ENCODE measurements at regions not wholly inside any gene's neighbourhood (a gene's known extent, or its start where the extent isn't known, plus 50 kb on each side); places are given as distances from the start of the nearest gene placed in this dataset.
A peak's percentile ranks its signal among the peaks of the same experiment; 100 is the strongest.

DNA sequence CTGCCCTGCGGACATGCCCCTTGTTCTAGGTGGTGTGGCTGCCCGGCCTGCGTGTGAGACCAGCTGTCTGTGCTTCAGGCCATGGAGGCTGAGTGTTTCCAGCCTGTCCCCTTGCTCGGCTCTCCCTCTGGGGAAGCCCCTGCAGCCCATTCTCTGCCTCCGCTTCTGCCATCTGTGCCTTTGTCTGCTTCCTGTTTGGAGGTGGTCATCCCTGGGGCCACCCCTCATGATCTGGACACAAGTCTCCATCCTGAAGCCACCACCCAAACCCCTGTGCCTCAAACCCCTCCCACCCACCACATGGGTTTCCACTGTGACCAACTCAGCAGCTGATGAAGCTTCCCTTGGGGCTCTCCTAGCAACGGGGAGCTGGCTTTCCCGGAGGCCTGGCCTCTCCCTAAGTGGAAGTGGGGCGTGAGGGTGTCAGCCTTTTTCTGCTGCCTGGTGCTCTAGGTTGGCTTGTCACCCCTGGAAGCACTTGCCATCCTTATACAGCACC is 184.9 kb downstream of the SEC14L1 start:
- Histone ChIP-seq H3K36me3 (ENCODE audit: low read depth) (peaks cover 35% of the 10 kb centered on the region), H3K4me1 (ENCODE audit: insufficient read depth, poor library complexity, severe bottlenecking) (peaks cover 46% of the 10 kb centered on the region), H3K4me3 (ENCODE audit: severe bottlenecking) (no peak overlapping the region), H3K27me3 (ENCODE audit: insufficient read depth, poor library complexity, severe bottlenecking) (no peaks in the 10 kb centered on the region), H3K27ac (ENCODE audit: poor library complexity, severe bottlenecking) (peak overlapping the region; percentile 98), H3K9me3 (ENCODE audit: severe bottlenecking) (no peaks in the 10 kb centered on the region)
- ATAC-seq (ENCODE audit: low read depth) (no peak), DNase-seq (ENCODE audit: low spot score) (peak; percentile 58)
- TF ChIP-seq, protein P1, sequence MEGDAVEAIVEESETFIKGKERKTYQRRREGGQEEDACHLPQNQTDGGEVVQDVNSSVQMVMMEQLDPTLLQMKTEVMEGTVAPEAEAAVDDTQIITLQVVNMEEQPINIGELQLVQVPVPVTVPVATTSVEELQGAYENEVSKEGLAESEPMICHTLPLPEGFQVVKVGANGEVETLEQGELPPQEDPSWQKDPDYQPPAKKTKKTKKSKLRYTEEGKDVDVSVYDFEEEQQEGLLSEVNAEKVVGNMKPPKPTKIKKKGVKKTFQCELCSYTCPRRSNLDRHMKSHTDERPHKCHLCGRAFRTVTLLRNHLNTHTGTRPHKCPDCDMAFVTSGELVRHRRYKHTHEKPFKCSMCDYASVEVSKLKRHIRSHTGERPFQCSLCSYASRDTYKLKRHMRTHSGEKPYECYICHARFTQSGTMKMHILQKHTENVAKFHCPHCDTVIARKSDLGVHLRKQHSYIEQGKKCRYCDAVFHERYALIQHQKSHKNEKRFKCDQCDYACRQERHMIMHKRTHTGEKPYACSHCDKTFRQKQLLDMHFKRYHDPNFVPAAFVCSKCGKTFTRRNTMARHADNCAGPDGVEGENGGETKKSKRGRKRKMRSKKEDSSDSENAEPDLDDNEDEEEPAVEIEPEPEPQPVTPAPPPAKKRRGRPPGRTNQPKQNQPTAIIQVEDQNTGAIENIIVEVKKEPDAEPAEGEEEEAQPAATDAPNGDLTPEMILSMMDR (IDR thresholded peaks at IDR 0.05; ENCODE audit: poor library complexity, severe bottlenecking): no peak

DNA sequence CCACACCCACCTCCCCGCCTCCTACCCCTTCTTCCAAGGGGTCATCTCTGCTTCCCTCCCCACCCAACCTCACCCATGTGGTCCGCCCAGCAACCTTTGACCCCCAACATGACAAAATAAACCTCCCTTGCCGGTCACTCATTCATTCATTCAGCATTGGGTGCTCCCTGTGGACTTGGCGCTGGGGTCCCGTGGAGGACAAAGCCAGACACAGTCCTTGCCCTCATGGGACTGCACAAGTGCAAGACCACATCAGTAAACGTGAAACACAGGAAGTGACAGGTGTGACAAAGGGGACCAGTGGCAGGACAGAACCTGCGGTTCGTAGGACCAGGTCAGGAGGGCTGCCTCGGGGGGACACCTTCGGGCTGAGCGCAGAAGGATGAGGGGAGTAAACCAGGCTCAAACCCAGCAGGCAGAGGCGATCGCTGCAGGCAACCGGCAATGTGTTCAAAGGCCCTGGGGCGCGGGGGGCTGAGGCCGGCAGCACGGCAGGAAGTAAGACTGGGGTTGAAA is 185.4 kb downstream of the SEC14L1 start:
- DNase-seq (ENCODE audit: low spot score) (peak; percentile 56), ATAC-seq (ENCODE audit: low read depth) (no peak)
- Histone ChIP-seq H3K27me3 (ENCODE audit: insufficient read depth, poor library complexity, severe bottlenecking) (no peaks in the 10 kb centered on the region), H3K4me3 (ENCODE audit: severe bottlenecking) (no peak overlapping the region), H3K36me3 (ENCODE audit: low read depth) (peaks cover 32% of the 10 kb centered on the region), H3K4me1 (ENCODE audit: insufficient read depth, poor library complexity, severe bottlenecking) (peaks cover 42% of the 10 kb centered on the region), H3K9me3 (ENCODE audit: severe bottlenecking) (no peaks in the 10 kb centered on the region), H3K27ac (ENCODE audit: poor library complexity, severe bottlenecking) (peak overlapping the region; percentile 98)
- TF ChIP-seq, protein P1 (IDR thresholded peaks at IDR 0.05; ENCODE audit: poor library complexity, severe bottlenecking): no peak

GRCh38 chr17:77326636-77327035 is 185.9 kb downstream of the SEC14L1 start:
- Histone ChIP-seq H3K4me1 (ENCODE audit: insufficient read depth, poor library complexity, severe bottlenecking) (peaks cover 42% of the 10 kb centered on the region), H3K4me3 (ENCODE audit: severe bottlenecking) (no peak overlapping the region), H3K9me3 (ENCODE audit: severe bottlenecking) (no peaks in the 10 kb centered on the region), H3K27ac (ENCODE audit: poor library complexity, severe bottlenecking) (peak overlapping the region; percentile 98), H3K27me3 (ENCODE audit: insufficient read depth, poor library complexity, severe bottlenecking) (no peaks in the 10 kb centered on the region), H3K36me3 (ENCODE audit: low read depth) (peaks cover 32% of the 10 kb centered on the region)
- TF ChIP-seq, protein P1 (IDR thresholded peaks at IDR 0.05; ENCODE audit: poor library complexity, severe bottlenecking): no peak
- DNase-seq (ENCODE audit: low spot score) (no peak), ATAC-seq (ENCODE audit: low read depth) (no peak)

GRCh38 chr17:77327181-77327565 is 186.4 kb downstream of the SEC14L1 start:
- no peaks in the 10 kb centered on the region for H3K9me3 ChIP-seq (ENCODE audit: severe bottlenecking)
- H3K27ac ChIP-seq (ENCODE audit: poor library complexity, severe bottlenecking): no peak overlapping the region
- no peak for ATAC-seq (ENCODE audit: low read depth)
- H3K27me3 ChIP-seq (ENCODE audit: insufficient read depth, poor library complexity, severe bottlenecking): no peaks in the 10 kb centered on the region
- peaks cover 32% of the 10 kb centered on the region for H3K36me3 ChIP-seq (ENCODE audit: low read depth)
- DNase-seq (ENCODE audit: low spot score): no peak
- TF ChIP-seq, protein P1 (IDR thresholded peaks at IDR 0.05; ENCODE audit: poor library complexity, severe bottlenecking): no peak
- H3K4me1 ChIP-seq (ENCODE audit: insufficient read depth, poor library complexity, severe bottlenecking): peaks cover 40% of the 10 kb centered on the region
- no peak overlapping the region for H3K4me3 ChIP-seq (ENCODE audit: severe bottlenecking)

Measured in RWPE2 (cell line).